NCI-H1048 (cell line): ENCODE measurements at regions not wholly inside any gene's neighbourhood (a gene's known extent, or its start where the extent isn't known, plus 50 kb on each side); places are given as distances from the start of the nearest gene placed in this dataset.

Source experiments
- DNase-seq: peaks from one replicate; lab custom pipeline; 2025; lab: John Stamatoyannopoulos, UW

DNA sequence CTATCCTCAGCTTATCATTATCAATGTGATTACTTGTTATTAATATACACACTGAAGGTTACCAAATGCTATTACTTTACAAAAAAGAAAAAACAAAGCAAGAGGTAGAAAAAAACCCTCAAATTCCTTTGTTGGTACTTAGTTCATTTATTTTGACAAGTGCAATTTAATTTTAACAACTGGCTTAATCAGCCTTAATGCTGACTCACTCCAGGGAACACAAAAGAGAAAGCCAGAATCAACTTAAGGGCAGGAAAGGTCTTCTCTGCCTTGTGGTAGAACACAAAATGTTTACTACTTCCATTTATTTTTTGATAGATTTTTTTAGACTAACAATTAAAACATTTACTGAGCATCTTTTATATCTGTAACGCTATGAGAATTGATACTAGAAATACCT is 417.1 kb downstream of the PCDH17 start:
- DNase-seq, result no peak

DNA sequence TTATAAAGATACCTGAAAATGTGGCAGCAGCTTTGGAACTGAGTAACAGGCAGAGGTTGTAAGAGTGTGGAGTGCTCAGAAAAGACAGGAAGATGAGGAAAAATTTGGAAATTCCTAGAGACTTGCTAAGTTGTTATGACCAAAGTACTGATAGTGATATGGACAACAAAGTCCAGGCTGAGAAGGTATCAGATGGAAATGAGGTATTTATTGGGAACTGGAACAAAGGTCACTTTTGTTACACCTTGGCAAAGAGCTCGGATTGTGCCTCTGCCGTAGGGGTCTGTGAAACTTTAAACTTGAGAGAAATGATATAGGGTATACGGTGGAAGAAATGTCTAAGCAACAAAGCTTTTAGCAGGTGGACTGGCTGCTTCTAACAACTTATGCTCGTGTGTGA is 419.9 kb downstream of the PCDH17 start:
- DNase-seq, result no peak

DNA sequence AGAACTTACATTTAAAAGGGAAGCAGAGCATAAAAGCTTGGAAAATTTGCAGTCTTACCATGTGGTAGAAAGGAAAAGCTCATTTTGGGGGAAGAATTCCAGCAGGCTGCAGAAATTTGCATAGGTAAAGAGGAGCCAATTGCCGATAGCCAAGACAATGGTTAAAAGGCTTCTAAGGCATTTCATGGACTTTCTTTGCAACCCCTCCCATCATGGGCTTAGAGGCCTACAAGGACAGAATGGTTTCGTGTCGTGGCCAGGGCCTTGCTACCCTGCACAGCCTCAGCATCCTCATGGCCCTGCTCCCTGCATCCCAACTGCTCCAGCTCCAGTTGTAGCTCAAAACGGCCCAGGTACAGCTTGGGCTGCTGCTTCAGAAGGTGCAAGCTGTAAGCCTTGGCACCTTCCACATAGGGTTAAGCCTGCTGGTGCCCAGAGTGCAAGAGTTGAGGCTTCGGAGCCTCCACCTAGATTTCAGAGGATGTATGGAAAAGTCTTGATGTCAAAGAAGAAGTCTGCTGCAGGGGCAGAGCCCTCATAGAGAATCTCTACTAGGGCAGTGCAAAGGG is 420.3 kb downstream of the PCDH17 start:
- DNase-seq, result no peak

DNA sequence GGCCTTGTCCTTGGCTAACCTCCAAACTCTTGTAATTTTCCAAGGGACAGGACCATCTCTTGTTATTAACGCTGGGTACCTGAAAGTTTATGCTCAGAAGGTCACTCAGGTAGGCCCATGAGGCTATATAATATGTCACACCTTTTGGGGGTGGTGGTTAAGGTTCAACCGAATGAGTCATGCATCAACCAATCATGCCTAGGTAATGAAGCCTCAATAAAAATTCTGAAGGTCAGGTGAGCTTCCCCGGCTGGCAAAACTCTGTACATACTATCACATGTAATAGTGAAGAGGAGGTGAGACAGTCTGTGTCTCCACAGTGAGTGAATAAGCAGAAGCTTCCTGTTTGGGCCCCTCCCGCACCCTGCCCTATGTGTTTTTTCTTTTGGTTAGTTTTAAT is 424.9 kb downstream of the PCDH17 start:
- DNase-seq, result no peak

DNA sequence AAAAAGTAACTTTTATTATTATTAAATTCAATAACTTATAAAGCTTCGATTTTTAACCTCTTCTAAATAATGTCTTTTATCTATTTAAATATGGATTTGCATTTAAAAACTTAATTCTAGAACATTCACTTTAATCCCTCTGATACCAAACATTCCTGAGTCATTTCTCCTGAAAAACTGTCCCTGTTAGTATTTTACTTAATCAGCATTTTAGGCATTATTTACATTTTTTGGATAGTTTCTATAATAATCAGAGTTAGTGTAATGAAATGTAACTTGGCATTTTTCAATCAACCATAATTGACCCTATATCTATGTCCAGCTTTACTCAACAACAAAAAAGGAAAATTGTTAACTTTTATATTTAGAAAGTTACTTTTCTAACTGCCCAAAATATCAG is 428.1 kb downstream of the PCDH17 start:
- no peak for DNase-seq

DNA sequence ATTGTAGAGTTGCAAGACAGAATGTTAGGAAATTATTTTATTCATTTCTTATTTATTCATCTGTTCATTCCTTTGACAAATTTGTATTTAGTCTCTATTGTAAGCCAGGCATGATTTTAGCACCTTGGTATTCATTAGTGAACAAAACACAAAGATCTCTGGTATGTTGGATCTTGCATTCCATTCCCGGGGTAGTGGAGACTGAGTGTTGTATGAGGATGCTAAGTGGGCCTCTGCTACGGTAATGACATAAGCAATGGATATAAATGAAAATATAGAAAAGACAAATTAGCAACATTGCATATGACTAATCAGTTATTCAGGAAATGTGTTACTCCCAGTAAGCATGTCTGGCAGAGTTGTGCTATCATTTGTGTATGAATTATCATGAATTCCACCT is 449.3 kb downstream of the PCDH17 start:
- DNase-seq, result no peak

DNA sequence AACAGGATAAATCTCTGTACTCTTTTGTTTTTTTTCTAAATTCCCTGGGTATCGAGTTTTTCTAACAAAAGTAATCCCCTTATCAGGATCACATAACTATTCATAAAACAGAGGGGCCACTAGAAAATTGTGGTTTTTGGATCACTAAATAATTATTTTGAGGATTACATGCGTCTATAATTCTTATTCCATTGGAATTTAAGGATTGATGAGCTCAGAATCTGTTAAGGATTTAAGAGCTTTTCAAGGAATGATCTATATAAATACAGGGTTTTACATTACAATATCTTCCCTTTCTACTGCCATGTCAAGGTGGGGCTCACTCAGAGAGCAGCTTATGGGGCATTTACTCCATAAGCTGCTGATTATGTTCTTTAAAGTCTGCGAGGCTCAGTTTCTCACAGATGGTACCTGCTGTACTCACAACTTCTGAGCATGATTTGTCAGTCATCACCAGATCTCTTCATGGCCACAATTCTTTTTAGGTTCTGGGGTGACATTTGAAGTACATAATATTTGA is 449.8 kb downstream of the PCDH17 start:
- no peak for DNase-seq

DNA sequence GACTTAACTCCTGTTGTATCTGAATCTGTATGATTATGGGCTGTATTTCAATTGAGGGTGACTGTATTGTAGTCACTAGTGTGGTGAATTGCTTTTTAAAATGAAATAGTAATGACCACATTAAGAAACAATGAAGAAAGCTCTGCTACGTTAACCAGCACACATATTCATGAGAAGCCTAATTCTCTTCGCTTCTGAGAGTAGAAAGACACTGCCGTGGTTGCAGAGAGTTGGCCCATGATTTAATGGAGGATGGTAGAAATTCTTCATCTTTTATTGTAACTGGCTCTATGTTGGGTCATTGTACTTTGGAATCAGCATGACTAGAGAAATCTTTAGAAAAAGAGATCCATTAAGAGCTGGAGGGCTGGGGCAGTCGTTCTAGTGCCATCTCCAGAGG is 451.5 kb downstream of the PCDH17 start:
- DNase-seq, result no peak

DNA sequence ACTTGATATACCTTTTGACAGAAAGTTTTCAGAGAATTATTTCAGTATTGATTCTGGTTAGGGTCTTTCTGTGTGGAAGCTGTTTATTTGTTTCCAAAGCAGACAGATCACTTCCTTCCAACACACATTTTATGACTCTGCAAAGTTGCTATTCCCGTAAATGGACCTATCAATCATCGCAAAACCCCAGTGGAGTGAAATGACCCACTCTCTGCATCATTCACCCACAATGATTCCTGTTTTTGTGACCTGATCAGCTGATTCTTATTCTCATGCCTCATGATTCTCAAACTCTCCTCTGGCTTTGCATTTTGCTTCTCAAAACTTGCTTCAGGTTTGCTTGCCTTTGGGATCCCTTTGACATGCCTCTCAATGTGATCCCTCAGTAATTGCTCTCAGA is 453.7 kb downstream of the PCDH17 start:
- no peak for DNase-seq

DNA sequence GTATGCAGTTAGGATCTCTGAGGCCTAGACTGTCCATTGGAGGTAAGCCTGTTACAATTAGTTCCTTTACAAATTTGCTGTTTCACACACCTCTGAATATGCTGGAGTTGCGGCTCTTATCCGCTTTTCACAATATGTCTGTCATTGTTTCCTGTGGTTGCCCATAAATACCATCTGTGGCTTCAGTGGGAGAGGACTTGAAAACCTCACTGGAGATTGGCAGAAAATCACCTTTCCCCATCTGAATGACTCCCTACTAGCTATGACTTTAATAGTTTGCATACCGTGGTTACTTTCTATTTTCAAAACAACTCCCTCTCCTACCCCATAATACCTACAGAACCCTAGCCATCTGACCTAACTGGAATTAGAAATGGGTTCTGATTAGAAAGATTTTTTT is 454.3 kb downstream of the PCDH17 start:
- no peak for DNase-seq

DNA sequence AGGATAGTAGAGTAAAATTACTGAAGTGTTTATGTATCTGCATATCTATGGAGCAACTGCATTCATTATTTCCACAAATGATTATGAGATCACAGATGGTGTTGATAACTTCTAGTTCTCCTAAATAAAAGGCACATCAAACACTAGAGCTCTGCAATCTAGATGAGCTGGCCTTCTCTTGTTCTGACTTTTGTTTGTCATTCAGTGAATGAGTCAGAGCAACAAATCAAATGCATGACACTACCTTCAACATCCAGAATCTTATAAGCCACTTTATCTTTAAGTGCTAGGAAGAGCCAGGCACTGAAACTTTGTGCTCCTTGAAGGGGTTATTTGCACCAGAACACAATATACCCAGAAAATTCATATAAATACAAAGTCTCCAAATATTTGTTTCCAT is 456.0 kb downstream of the PCDH17 start:
- DNase-seq, result no peak

DNA sequence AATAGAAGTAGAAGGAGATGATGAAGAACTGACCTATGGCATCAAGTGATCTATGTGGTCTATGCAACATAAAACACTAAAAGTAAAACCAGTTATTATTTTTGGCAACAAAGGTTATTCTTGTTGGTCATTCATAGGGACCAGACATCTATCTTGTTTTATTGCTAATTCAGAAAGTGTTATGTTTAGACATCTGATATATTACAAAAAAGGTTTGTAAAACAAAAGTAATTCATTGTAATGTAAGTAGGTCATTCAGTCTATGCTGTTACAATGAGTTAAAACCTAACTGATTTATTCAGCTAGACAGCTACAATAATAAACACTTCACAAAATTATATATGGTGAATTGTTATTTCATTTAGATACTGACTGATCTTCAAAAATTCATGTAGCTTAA is 461.9 kb downstream of the PCDH17 start:
- DNase-seq, result no peak

DNA sequence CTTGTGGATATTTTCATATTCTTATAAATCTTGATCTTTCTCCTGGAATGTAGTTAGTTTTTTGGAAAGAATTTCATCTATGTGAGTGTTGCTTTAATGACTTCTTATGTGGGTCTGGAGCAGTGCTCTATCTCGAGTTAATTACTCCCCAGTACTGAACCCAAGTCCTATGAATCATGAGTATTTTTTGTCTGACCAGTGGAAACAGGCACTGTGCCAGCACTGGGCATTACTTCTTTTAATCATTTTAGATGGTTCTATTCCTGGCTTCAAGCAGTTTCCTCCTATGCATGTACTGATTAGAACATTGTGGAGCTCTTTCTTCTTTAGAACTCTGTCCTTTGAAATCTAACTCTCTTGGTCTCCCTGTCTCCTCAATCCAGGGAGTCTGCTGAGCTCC is 466.3 kb downstream of the PCDH17 start:
- DNase-seq, result no peak

DNA sequence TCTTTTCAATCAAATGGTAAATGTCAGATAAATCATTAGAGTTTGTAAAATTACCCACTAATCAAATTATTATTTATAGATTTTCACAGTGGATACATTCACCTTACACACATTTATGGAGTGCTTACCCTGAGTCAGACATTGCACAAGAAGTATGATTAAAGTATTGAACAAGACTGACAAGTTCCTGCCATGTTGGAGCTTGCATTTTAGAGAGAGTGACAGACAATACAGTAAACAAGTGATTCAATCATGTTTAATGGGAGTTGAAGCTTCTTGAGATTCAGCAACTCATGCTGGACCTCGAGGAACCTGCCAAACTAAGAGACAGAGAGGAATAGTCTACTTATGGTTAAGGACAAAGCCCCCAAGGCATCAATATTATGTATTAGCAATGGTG is 487.8 kb downstream of the PCDH17 start:
- DNase-seq, result no peak

DNA sequence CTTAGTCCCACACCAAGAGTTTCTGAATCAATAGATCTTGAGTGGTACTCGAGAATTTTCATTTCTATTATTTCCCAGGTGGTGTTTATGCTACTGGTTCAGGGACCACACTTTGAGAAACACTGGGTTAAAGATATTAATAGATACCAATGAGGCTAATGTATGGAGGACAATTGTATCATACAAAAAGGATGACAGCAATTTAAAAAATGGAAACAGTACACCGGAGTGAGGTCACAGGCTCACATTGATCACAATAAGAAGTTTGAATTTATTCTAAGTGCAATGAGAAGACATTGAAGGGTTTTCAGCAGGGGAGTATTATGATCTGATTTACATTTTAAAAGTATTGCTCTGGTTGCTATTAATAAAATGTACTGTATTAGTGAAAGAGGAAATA is 488.3 kb downstream of the PCDH17 start:
- no peak for DNase-seq

DNA sequence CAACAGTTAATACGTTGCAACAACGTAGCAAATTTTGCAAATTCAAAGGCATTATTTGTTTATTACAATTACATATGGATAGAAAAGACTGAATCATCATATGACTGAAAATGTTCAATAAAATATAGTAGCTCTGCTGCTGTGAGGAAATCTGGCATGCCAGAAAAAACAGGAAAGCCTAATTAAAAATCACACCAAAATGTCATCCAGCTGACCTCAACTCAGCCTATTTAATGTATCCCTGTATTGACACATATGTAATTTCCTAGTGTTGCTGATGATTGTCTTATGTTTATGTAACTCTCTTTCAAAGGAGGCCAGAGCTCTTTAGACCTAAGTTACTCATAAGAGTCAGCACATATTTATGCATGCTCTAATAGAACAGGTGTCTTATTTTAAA is 495.0 kb downstream of the PCDH17 start:
- DNase-seq, result no peak

DNA sequence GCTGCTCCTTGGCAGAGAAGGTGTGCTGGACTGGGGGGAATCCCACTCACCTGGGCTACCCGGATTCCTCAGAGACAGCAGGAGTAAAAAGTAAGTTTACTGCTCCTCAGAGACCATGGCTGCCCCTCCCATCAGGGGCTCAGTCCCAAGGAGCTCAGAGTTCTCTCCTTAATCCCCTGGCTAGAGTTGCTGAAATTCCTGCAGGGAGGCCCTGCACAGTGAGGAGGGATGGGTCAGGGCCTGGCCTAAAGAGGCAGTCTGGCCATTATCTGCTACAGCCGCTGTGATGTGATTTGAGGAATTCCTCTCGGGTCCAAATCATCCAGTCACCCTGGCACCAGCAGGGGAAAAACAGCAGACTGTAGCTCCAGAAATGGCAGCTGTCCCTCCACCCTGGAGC is 502.5 kb downstream of the PCDH17 start:
- no peak for DNase-seq

DNA sequence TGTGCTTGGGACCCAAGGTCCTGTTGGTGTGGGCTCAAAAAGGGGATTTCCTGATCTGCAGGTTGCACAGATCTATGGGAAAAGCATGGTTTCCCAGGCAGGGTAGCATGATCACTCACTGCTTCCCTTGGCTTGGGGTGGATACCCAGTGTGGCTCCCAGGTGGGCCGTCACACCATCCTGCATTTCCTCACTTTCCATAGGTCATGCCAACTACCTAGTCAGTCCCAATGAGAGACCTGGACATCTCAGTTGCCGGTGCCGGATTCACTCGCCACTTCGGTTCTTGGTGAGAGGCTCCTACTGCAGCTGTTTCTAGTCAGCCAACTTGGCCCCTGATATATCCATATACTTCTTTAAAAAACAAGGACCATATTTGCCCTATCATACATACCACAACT is 503.0 kb downstream of the PCDH17 start:
- no peak for DNase-seq

DNA sequence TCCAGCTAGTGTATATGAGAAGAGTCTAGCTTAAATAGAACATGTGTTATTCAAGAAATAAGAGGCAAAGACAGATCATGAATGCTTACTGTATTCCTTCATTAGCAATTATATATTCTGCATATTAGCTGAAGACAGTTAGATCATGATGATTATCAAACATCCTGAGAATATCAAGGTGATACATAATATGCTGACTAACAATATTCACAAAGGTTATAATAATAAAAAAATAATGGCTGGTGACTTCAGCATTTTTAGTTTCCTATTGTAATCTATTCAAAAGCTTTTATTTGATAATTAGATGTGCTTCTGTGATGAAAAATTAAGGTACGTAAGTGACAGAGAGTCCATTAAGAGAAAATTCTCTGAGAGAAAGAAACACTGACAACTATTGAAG is 511.4 kb downstream of the PCDH17 start:
- DNase-seq, result no peak

DNA sequence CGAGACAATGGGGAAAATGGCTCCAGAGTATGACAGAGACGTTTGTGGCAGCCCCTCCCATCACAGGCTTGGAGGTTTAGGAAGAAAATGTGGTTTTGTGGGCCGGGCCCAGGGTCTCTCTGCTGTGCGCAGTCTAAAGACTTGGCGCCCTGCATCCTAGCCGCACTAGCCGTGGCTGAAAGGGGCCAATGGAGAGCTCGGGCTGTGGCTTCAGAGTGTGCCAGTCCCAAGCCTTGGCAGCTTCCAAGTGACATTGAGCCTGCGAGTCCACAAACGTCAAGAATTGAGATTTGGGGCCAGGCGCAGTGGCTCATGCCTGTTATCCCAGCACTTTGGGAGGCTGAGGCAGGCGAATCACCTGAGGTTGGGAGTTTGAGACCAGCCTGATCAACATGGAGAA is 513.1 kb downstream of the PCDH17 start:
- no peak for DNase-seq

DNA sequence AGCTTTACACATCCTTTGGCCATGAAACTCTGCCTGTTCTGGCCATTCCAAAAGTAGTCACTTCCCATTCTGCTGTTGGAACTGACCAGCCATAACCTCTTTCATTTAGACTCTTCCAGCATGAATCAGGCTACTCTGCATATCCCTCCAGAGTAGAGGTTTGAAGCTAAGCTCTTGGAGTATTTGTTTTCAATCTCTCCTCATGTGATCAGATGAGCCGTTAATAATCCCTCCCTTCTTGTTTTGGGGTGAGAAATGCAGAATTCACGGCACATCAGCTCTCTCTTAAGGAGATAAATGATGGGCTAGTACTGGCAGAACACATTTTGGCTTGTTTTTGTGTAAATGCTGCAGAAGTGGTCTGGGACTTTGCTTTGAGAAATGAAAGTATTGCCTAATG is 519.9 kb downstream of the PCDH17 start:
- no peak for DNase-seq

DNA sequence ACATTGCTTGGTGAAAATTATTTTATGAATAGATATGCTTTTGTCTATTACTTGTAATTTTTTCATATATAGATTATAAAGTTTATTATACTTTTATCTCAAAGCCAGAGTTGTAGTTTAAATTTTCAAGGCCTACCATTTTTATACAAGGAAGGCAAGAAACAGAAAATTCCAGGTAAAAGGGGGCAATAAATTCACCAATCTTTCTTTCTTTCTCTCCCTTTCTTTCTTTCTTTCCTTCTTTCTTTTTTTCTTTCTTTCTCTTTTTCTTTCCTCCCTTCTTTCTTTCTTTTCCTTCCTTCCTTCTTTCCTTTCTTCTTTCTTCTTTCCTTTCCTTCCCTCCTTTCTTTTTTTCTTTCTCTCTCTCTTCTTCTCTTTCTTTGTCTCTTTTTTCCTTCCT is 529.4 kb downstream of the PCDH17 start:
- no peak for DNase-seq

DNA sequence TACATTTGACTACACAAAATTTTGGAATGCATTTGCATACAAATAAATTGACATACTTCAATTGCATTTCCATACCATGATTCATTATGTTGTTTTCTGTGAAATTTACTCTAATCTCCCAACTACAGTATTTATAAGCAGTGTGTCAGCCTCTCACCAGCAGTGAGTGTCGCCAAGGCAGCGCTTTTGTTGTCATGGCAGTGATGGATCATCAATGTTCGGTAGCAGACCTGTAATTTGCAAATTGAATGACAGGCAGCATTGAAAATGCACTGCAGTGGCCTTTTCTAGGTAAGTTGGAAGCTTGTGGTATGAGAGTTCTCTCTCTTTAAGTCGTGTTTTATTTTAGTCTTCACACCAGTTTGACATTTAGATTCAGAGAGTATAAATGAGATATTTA is 534.1 kb downstream of the PCDH17 start:
- DNase-seq, result no peak

DNA sequence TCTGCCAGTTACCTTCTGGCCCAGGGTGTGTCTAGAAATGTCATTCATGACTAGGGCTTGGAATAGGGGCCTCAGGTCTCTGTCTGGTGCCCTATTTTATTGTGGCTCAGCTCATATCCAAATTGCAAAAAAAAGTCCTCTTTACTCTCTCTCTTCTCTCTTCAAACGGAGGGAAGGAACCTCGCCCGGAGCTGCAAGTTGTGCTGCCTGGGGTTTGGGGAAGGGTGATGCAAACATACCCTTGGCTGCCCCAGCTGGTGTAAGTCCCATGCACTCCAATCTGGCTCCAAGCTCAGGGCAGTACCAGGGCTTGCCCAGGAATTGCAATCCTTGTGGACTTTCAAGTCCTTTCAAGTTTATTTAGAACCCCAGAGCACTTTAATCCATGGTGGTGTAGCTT is 549.6 kb downstream of the PCDH17 start:
- DNase-seq, result no peak

DNA sequence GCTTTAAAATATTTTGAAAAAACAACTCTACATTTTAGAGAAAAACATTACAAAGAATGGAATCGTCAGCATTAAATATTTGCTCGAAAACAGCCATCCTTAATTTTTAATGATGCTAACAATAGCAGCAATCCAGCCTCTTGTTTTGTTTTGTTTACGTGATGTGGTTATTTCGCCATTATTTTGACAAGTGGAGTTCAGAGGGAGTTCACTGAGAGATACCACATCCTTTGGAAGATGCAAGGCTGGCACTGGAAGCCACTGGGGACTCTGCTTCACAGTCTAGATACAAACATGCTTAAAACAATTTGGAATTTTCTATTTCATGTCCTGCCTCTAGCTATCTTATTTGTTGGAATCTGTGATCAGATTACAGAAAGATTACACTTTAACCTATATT is 556.3 kb downstream of the PCDH17 start:
- DNase-seq, result no peak
